Suprapubic skin (tissue), 4 donors: ENCODE measurements at regions not wholly inside any gene's neighbourhood (a gene's known extent, or its start where the extent isn't known, plus 50 kb on each side); places are given as distances from the start of the nearest gene placed in this dataset.

ENCODE experiments used
- EP300 ChIP-seq: sonication (generic); formaldehyde crosslinking; IDR thresholded peaks from one replicate; pipeline ENCODE4 v1.6.1; 2017; ENCODE audit warnings: antibody characterized with exemption
- POLR2A ChIP-seq, 2 donors: fragments of 450-650 bp; IDR thresholded peaks; one replicate each; pipeline ENCODE4 v1.6.1; 2017; ENCODE audit warnings: antibody characterized with exemption in 2 of 2, mild to moderate bottlenecking in 2 of 2, moderate library complexity in 2 of 2
- POLR2AphosphoS5 ChIP-seq, 3 donors: sonication (generic); formaldehyde crosslinking; IDR thresholded peaks; one replicate each; pipeline ENCODE4 v1.6.1; 2017; ENCODE audit warnings: antibody characterized with exemption in 3 of 3
- TF ChIP-seq, protein P1 (sequence below), 2 donors: fragments of 200-600 bp in 1 of 2; fragments of 450-650 bp in 1 of 2; sonication (generic) in 1 of 2; IDR thresholded peaks; one replicate each; pipeline ENCODE4 v1.5.1; 2016 to 2019; ENCODE audit warnings: antibody characterized with exemption in 2 of 2, mild to moderate bottlenecking in 1 of 2, moderate library complexity in 1 of 2

DNA sequence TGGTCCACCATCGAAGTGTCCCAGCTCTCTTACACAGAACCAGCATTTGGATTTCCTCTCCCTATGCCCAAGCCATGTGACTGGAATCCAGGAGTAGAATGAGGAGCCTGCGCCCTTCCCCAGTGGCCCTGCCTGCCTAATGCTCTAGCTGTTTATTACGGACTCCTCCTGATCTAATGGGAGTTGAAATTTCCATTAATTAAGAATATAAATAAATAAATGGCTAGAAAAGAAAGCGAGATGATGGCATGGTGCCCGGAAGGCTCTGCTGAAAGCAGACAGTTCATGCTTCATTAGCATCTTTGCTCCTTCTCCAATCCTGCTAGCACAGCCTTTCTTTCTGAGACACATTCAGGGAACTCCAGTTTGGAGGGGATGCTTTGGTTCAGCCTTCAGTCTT, 216.2 kb downstream of the SEC16B start:
- TF ChIP-seq POLR2AphosphoS5 (IDR thresholded peaks at IDR 0.05) (no peak), POLR2A (IDR thresholded peaks at IDR 0.05) (no peak), EP300 (no peak)
- TF ChIP-seq, protein P1, sequence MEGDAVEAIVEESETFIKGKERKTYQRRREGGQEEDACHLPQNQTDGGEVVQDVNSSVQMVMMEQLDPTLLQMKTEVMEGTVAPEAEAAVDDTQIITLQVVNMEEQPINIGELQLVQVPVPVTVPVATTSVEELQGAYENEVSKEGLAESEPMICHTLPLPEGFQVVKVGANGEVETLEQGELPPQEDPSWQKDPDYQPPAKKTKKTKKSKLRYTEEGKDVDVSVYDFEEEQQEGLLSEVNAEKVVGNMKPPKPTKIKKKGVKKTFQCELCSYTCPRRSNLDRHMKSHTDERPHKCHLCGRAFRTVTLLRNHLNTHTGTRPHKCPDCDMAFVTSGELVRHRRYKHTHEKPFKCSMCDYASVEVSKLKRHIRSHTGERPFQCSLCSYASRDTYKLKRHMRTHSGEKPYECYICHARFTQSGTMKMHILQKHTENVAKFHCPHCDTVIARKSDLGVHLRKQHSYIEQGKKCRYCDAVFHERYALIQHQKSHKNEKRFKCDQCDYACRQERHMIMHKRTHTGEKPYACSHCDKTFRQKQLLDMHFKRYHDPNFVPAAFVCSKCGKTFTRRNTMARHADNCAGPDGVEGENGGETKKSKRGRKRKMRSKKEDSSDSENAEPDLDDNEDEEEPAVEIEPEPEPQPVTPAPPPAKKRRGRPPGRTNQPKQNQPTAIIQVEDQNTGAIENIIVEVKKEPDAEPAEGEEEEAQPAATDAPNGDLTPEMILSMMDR (IDR thresholded peaks at IDR 0.05): no peak
